ENCODE measurements at regions not wholly inside any gene's neighbourhood (a gene's known extent, or its start where the extent isn't known, plus 50 kb on each side); places are given as distances from the start of the nearest gene placed in this dataset.

GRCh38 chr1:235925016-235925415, 58.3 kb upstream of the LYST start:
- no peak for DNase-seq (ENCODE audit: low read depth in 3 of 3, low spot score in 1 of 3)

GRCh38 chr1:235923466-235924021, 56.8 kb upstream of the LYST start:
- DNase-seq (ENCODE audit: low read depth in 3 of 3, low spot score in 1 of 3), result no peak

GRCh38 chr1:235920596-235921375, 54.1 kb upstream of the LYST start:
- no peak for DNase-seq (ENCODE audit: low read depth in 3 of 3, low spot score in 1 of 3)

- DNase-seq (ENCODE audit: low read depth in 3 of 3, low spot score in 1 of 3), result no peak
These were observed 53.2 kb upstream of the LYST start for GRCh38 chr1:235919833-235920441.

- DNase-seq (ENCODE audit: low read depth in 3 of 3, low spot score in 1 of 3), result no peak
These were observed 52.6 kb upstream of the LYST start for GRCh38 chr1:235919127-235919832.

GRCh38 chr1:235918465-235918864, 51.8 kb upstream of the LYST start:
- no peak for DNase-seq (ENCODE audit: low read depth in 3 of 3, low spot score in 1 of 3)

GRCh38 chr1:235918032-235918431, 51.3 kb upstream of the LYST start:
- DNase-seq (ENCODE audit: low read depth in 3 of 3, low spot score in 1 of 3), result no peak

- peak; percentile 21 to 41 (median 33) for DNase-seq (ENCODE audit: low read depth in 3 of 3, low spot score in 1 of 3)
These were observed 50.6 kb upstream of the LYST start for GRCh38 chr1:235917267-235917811.
